HCT116 (cell line): ENCODE measurements at regions not wholly inside any gene's neighbourhood (a gene's known extent, or its start where the extent isn't known, plus 50 kb on each side); places are given as distances from the start of the nearest gene placed in this dataset.

Source experiments
- ATAC-seq: fragments of 200-7000 bp; cut with Tn5 transposase; 2 replicates; pipeline ENCODE4 v1.9.1; 2020; ENCODE audit warnings: mild to moderate bottlenecking, moderate library complexity
- BruUV-seq: library from RNA; stranded (reverse); fragments of 400-500 nt; replicated peaks from 2 replicates; lab custom pipeline; 2021; lab: Mats Ljungman, UMichigan
- CTCF ChIA-PET: fragments of 300-600 bp; sonication (Branson Sonifier 250); formaldehyde crosslinking; loops from one replicate; lab custom pipeline; 2021; ENCODE audit warnings: antibody characterized with exemption; lab: Charles Lee
- POLR2A ChIA-PET: fragments of 300-600, 350-600 bp; sonication (Branson Sonifier 250); formaldehyde crosslinking; loops from one replicate; lab custom pipeline; 2021; ENCODE audit warnings: antibody characterized with exemption; lab: Charles Lee
- RAD21 ChIA-PET, 2 experiments: fragments of 300-600 bp; sonication (Branson Sonifier 250); formaldehyde crosslinking; loops; one replicate each; lab custom pipeline; 2023; ENCODE audit warnings: low total read pairs in 2 of 2; ENCODE audit not compliant: uncharacterized antibody in 2 of 2, unreplicated experiment in 2 of 2, low non-redundant PET in 1 of 2; lab: Charles Lee
- DNase-seq: peaks from one replicate; pipeline ENCODE4 v3.0.0-alpha.2; 2010; ENCODE audit warnings: low read depth, low spot score
- H2AFZ ChIP-seq: fragments of 200-600 bp; shearing (Covaris generic), sonication (generic); 2 replicates; pipeline ENCODE4 v1.6.1; 2017; ENCODE audit warnings: low read depth, mixed run types, mixed read lengths, antibody characterized with exemption, low read length; ENCODE audit not compliant: poor library complexity, severe bottlenecking
- H3K27ac ChIP-seq: 2 replicates; pipeline ENCODE4 v1.5.1; 2012; ENCODE audit warnings: low read depth, low read length
- H3K27me3 ChIP-seq: fragments of 200-600 bp; sonication (generic); 2 replicates; pipeline ENCODE4 v1.6.1; 2016; ENCODE audit warnings: mixed run types, low read length, mixed read lengths; ENCODE audit not compliant: insufficient read depth
- H3K36me3 ChIP-seq, 2 experiments: fragments of 200-500 bp in 1 of 2; fragments of 200-600 bp in 1 of 2; sonication (Bioruptor generic) in 1 of 2; sonication (generic) in 1 of 2; 2 replicates each; pipeline versions ENCODE4 v1.5.1 to v1.6.1; 2014 to 2016; ENCODE audit warnings: low read length in 2 of 2, inconsistent platforms in 1 of 2, mixed read lengths in 1 of 2, mixed run types in 1 of 2; ENCODE audit not compliant: insufficient read depth in 2 of 2, control insufficient read depth in 1 of 2
- H3K4me1 ChIP-seq, 2 experiments: fragments of 200-600 bp in 1 of 2; sonication (generic) in 1 of 2; 2 replicates each; pipeline versions ENCODE4 v1.5.1 to v1.6.1; 2012 to 2017; ENCODE audit warnings: low read length in 2 of 2, inconsistent platforms in 1 of 2, mild to moderate bottlenecking in 1 of 2, mixed read lengths in 1 of 2, mixed run types in 1 of 2, moderate library complexity in 1 of 2; ENCODE audit not compliant: insufficient read depth in 2 of 2, control insufficient read depth in 1 of 2
- H3K4me2 ChIP-seq: fragments of 200-600 bp; sonication (generic); 2 replicates; pipeline ENCODE4 v1.6.1; 2017; ENCODE audit warnings: mixed run types, low read length, mixed read lengths
- H3K4me3 ChIP-seq, 2 experiments: fragments of 200-600 bp in 1 of 2; sonication (generic) in 1 of 2; replicated peaks in 1 of 2; 2 replicates each; pipeline ENCODE4 v1.5.1; 2011 to 2016; ENCODE audit warnings: low read length in 2 of 2, control low read depth in 1 of 2, low read depth in 1 of 2, mild to moderate bottlenecking in 1 of 2, mixed read lengths in 1 of 2, mixed run types in 1 of 2
- H3K79me2 ChIP-seq: fragments of 200-600 bp; sonication (generic); 2 replicates; pipeline ENCODE4 v1.6.1; 2017; ENCODE audit warnings: mild to moderate bottlenecking, mixed run types, low read length, moderate library complexity, mixed read lengths; ENCODE audit not compliant: insufficient read depth
- H3K9ac ChIP-seq: fragments of 200-600 bp; sonication (generic); 2 replicates; pipeline ENCODE4 v1.6.1; 2016; ENCODE audit warnings: low read length, mixed read lengths
- H3K9me2 ChIP-seq: fragments of 200-600 bp; sonication (generic), shearing (Covaris generic); 2 replicates; pipeline ENCODE4 v1.6.1; 2017; ENCODE audit warnings: mixed run types, mild to moderate bottlenecking, moderate library complexity; ENCODE audit not compliant: insufficient read depth
- H3K9me3 ChIP-seq, 2 experiments: fragments of 200-500 bp in 1 of 2; fragments of 200-600 bp in 1 of 2; sonication (Bioruptor generic) in 1 of 2; sonication (generic) in 1 of 2; 2 replicates each; pipeline ENCODE4 v1.6.1; 2014 to 2017; ENCODE audit warnings: low read length in 2 of 2, mixed read lengths in 2 of 2, inconsistent platforms in 1 of 2, low read depth in 1 of 2, mild to moderate bottlenecking in 1 of 2, mixed run types in 1 of 2, moderate library complexity in 1 of 2; ENCODE audit not compliant: control insufficient read depth in 1 of 2, insufficient read depth in 1 of 2
- H4K20me1 ChIP-seq: fragments of 200-600 bp; sonication (generic), shearing (Covaris generic); 2 replicates; pipeline ENCODE4 v1.6.1; 2017; ENCODE audit warnings: mixed run types, mild to moderate bottlenecking, moderate library complexity; ENCODE audit not compliant: insufficient read depth
- CBX3 ChIP-seq: IDR thresholded peaks from 2 replicates; pipeline ENCODE4 v1.6.1; 2012; ENCODE audit warnings: low read depth
- CEBPB ChIP-seq: IDR thresholded peaks from 2 replicates; pipeline ENCODE4 v1.6.1; 2012; ENCODE audit warnings: low read depth
- RAD21 ChIP-seq: IDR thresholded peaks from 2 replicates; pipeline ENCODE4 v1.6.1; 2012; ENCODE audit warnings: low read depth, mild to moderate bottlenecking
- SIN3A ChIP-seq: IDR thresholded peaks from 2 replicates; pipeline ENCODE4 v1.6.1; 2012; ENCODE audit warnings: low read depth
- SP1 ChIP-seq: IDR thresholded peaks from 2 replicates; pipeline ENCODE4 v1.6.1; 2012; ENCODE audit warnings: low read depth
- YY1 ChIP-seq: IDR thresholded peaks from 2 replicates; pipeline ENCODE4 v1.6.1; 2011; ENCODE audit warnings: low read length, low read depth, moderate library complexity, mild to moderate bottlenecking; ENCODE audit not compliant: insufficient replicate concordance; ENCODE audit errors: extremely low read depth
- ZBTB33 ChIP-seq: IDR thresholded peaks from 2 replicates; pipeline ENCODE4 v1.6.1; 2011; ENCODE audit warnings: mild to moderate bottlenecking, low read length, moderate library complexity; ENCODE audit not compliant: insufficient replicate concordance; ENCODE audit errors: extremely low read depth
- ZFX ChIP-seq: fragments of 450-650 bp; IDR thresholded peaks from 2 replicates; pipeline ENCODE4 v1.6.1; 2017
- intact Hi-C: fragments of 100-400 bp; cut with micrococcal nuclease; formaldehyde crosslinking; loops from 2 replicates; pipeline ENCODE4 v1.10.0; 2022

GRCh38 chrX:6694221-6694620 is 159.3 kb upstream of the VCX3A start:
- RAD21 ChIA-PET: no interaction called here

DNA sequence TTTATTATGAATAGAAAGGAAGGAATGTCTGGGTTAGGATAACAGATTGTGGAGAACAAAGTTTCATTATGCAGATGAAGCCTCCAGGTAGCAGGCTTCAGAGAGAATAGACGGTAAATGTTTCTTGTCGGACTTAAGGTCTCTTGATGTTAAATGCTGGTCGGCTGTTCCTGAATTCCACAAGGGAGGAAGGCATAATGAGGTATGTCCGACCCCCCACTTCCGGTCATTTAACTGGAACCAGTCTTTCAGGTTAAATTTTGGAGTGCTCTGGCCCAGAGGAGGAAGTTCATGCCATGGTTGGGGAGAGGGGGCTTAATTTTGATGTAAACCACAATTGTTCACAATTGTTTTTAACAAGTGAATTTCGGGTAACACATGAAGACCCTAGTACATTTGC is 158.1 kb upstream of the VCX3A start:
- no peak for ATAC-seq

More at GRCh38 chrX:6694221-6694620, 159.3 kb upstream of the VCX3A start:
- no peak for TF ChIP-seq SIN3A
- TF ChIP-seq CBX3: no peak
- no peak for TF ChIP-seq ZFX
- no peak for TF ChIP-seq SP1
- TF ChIP-seq RAD21: no peak
- TF ChIP-seq ZBTB33: no peak
- no TSS peak for BruUV-seq
- intact Hi-C loops: no loop called here
- H3K9me3 ChIP-seq: no peaks in the 10 kb centered on the region
- ChIA-PET POLR2A (no interaction called here), CTCF (no interaction called here)
- no peak overlapping the region for H2AFZ ChIP-seq
- no peak overlapping the region for H3K9ac ChIP-seq
- ATAC-seq (no peak), DNase-seq (no peak)
- no peaks in the 10 kb centered on the region for H3K4me1 ChIP-seq
- no peaks in the 10 kb centered on the region for H3K9me2 ChIP-seq
- H4K20me1 ChIP-seq: no peaks in the 10 kb centered on the region
- no peak overlapping the region for H3K27ac ChIP-seq
- no peak overlapping the region for H3K4me3 ChIP-seq
- no peaks in the 10 kb centered on the region for H3K36me3 ChIP-seq
- no peaks in the 10 kb centered on the region for H3K27me3 ChIP-seq
- no peak overlapping the region for H3K4me2 ChIP-seq
- H3K79me2 ChIP-seq: no peaks in the 10 kb centered on the region

More for the DNA sequence above, 158.1 kb upstream of the VCX3A start:
- Histone ChIP-seq H3K4me2 (no peak overlapping the region), H3K36me3 (no peaks in the 10 kb centered on the region), H2AFZ (no peak overlapping the region), H3K9ac (no peak overlapping the region), H4K20me1 (no peaks in the 10 kb centered on the region), H3K4me3 (no peak overlapping the region), H3K27ac (no peak overlapping the region), H3K79me2 (no peaks in the 10 kb centered on the region), H3K9me2 (no peaks in the 10 kb centered on the region), H3K4me1 (no peaks in the 10 kb centered on the region), H3K9me3 (no peaks in the 10 kb centered on the region), H3K27me3 (no peaks in the 10 kb centered on the region)
- no peak for TF ChIP-seq YY1
- TF ChIP-seq CEBPB: no peak
- BruUV-seq: no TSS peak
- ChIA-PET RAD21 (no interaction called here), POLR2A (no interaction called here), CTCF (no interaction called here)
- intact Hi-C loops: no loop called here
- no peak for DNase-seq
